HEK293 (cell line): ENCODE measurements at regions not wholly inside any gene's neighbourhood (a gene's known extent, or its start where the extent isn't known, plus 50 kb on each side); places are given as distances from the start of the nearest gene placed in this dataset.

Experiments used
- CTCF ChIA-PET: fragments of 350-600 bp; formaldehyde crosslinking; extraction: SDS; loops from one replicate; lab custom pipeline; 2021; ENCODE audit warnings: antibody characterized with exemption; lab: Yijun Ruan, JAX
- POLR2A ChIA-PET: fragments of 300-600 bp; formaldehyde crosslinking; extraction: SDS; loops from one replicate; lab custom pipeline; 2020; ENCODE audit warnings: antibody characterized with exemption, inconsistent platforms; lab: Yijun Ruan, JAX
- H3K27ac ChIP-seq: fragments of 200-500 bp; sonication (Bioruptor generic); 2 replicates; pipeline ENCODE4 v1.5.1; 2014; ENCODE audit warnings: low read depth, low read length, control low read depth, inconsistent platforms; ENCODE audit errors: extremely low read depth
- H3K36me3 ChIP-seq, 2 experiments: fragments of 200-500 bp in 1 of 2; sonication (Bioruptor generic) in 1 of 2; 1 replicate in 1 of 2; 2 replicates in 1 of 2; pipeline ENCODE4 v1.5.1; 2014 to 2017; ENCODE audit warnings: inconsistent platforms in 2 of 2, low read length in 2 of 2; ENCODE audit not compliant: control insufficient read depth in 2 of 2, insufficient read depth in 1 of 2
- H3K4me1 ChIP-seq: fragments of 200-500 bp; sonication (Bioruptor generic); 2 replicates; pipeline ENCODE4 v1.5.1; 2014; ENCODE audit warnings: mild to moderate bottlenecking, low read length, inconsistent platforms; ENCODE audit not compliant: control insufficient read depth, insufficient read depth
- H3K4me3 ChIP-seq: 2 replicates; pipeline ENCODE4 v1.5.1; 2011; ENCODE audit warnings: low read depth, mild to moderate bottlenecking, control low read depth, low read length, moderate library complexity
- H3K9me3 ChIP-seq: fragments of 200-500 bp; sonication (Bioruptor generic); 2 replicates; pipeline ENCODE4 v1.5.1; 2014; ENCODE audit warnings: low read depth, low read length, inconsistent platforms; ENCODE audit not compliant: control insufficient read depth, insufficient read depth
- BCL6B ChIP-seq: fragments of 450-650 bp; formaldehyde crosslinking; IDR thresholded peaks from 2 replicates; pipeline ENCODE4 v1.5.1; 2017; ENCODE audit warnings: missing biosample characterization, missing genetic modification characterization
- GLI2 ChIP-seq: fragments of 450-650 bp; formaldehyde crosslinking; IDR thresholded peaks from 2 replicates; pipeline ENCODE4; 2017; ENCODE audit warnings: missing biosample characterization, missing genetic modification characterization, low read depth, borderline replicate concordance
- HOXA7 ChIP-seq: sonication (generic); formaldehyde crosslinking; IDR thresholded peaks from 2 replicates; pipeline ENCODE4 v1.8.1; 2022; ENCODE audit warnings: missing genetic modification reagents, borderline replicate concordance
- HOXC10 ChIP-seq: sonication (generic); formaldehyde crosslinking; IDR thresholded peaks from 2 replicates; pipeline ENCODE4 v1.8.1; 2023; ENCODE audit warnings: mild to moderate bottlenecking, missing genetic modification reagents
- HOXD13 ChIP-seq: sonication (generic); formaldehyde crosslinking; IDR thresholded peaks from 2 replicates; pipeline ENCODE4 v1.8.0; 2022; ENCODE audit warnings: missing genetic modification reagents, borderline replicate concordance
- MEIS1 ChIP-seq: sonication (generic); formaldehyde crosslinking; IDR thresholded peaks from 2 replicates; pipeline ENCODE4 v1.8.1; 2022; ENCODE audit warnings: missing genetic modification reagents, mild to moderate bottlenecking, borderline replicate concordance
- MZF1 ChIP-seq: fragments of 450-650 bp; formaldehyde crosslinking; IDR thresholded peaks from 2 replicates; pipeline ENCODE4 v1.5.1; 2017; ENCODE audit warnings: missing biosample characterization, missing genetic modification characterization, borderline replicate concordance
- SETDB1 ChIP-seq: IDR thresholded peaks from one replicate; pipeline ENCODE4 v1.6.1; 2017; ENCODE audit warnings: mild to moderate bottlenecking, low read length, moderate library complexity, mixed read lengths; ENCODE audit not compliant: insufficient read length
- ZBTB20 ChIP-seq: fragments of 450-650 bp; formaldehyde crosslinking; IDR thresholded peaks from 2 replicates; pipeline ENCODE4 v1.5.1; 2016; ENCODE audit warnings: missing biosample characterization, missing genetic modification characterization
- ZFP3 ChIP-seq: fragments of 450-650 bp; formaldehyde crosslinking; IDR thresholded peaks from 2 replicates; pipeline ENCODE4 v1.5.1; 2016; ENCODE audit warnings: low read depth, missing biosample characterization, missing genetic modification characterization
- ZFP69B ChIP-seq: fragments of 450-650 bp; formaldehyde crosslinking; IDR thresholded peaks from 2 replicates; pipeline ENCODE4 v1.5.1; 2016; ENCODE audit warnings: missing biosample characterization, missing genetic modification characterization
- ZNF175 ChIP-seq: fragments of 450-650 bp; formaldehyde crosslinking; IDR thresholded peaks from 2 replicates; pipeline ENCODE4 v1.5.1; 2016; ENCODE audit warnings: missing biosample characterization, missing genetic modification characterization
- ZNF18 ChIP-seq: fragments of 450-650 bp; formaldehyde crosslinking; IDR thresholded peaks from 2 replicates; pipeline ENCODE4 v1.5.1; 2016; ENCODE audit warnings: missing biosample characterization, missing genetic modification characterization
- ZNF184 ChIP-seq: fragments of 450-650 bp; IDR thresholded peaks from 2 replicates; pipeline ENCODE4 v1.5.1; 2018; ENCODE audit warnings: missing biosample characterization, mild to moderate bottlenecking, missing genetic modification characterization
- ZNF350 ChIP-seq: fragments of 450-650 bp; formaldehyde crosslinking; IDR thresholded peaks from 2 replicates; pipeline ENCODE4 v1.5.0; 2017; ENCODE audit warnings: missing biosample characterization, mild to moderate bottlenecking, missing genetic modification characterization
- ZNF404 ChIP-seq: fragments of 450-650 bp; formaldehyde crosslinking; IDR thresholded peaks from 2 replicates; pipeline ENCODE4 v1.5.1; 2017; ENCODE audit warnings: missing biosample characterization, missing genetic modification characterization
- ZNF596 ChIP-seq: fragments of 450-650 bp; IDR thresholded peaks from 2 replicates; pipeline ENCODE4 v1.5.0; 2018; ENCODE audit warnings: missing biosample characterization, mild to moderate bottlenecking, missing genetic modification characterization, moderate library complexity
- ZNF677 ChIP-seq: fragments of 450-650 bp; IDR thresholded peaks from 2 replicates; pipeline ENCODE4 v1.5.0; 2018; ENCODE audit warnings: missing biosample characterization, mild to moderate bottlenecking, missing genetic modification characterization, moderate library complexity
- ZNF837 ChIP-seq: fragments of 450-650 bp; formaldehyde crosslinking; IDR thresholded peaks from 2 replicates; pipeline ENCODE4 v1.5.1; 2016; ENCODE audit warnings: missing biosample characterization, missing genetic modification characterization
- ZSCAN23 ChIP-seq: fragments of 450-650 bp; formaldehyde crosslinking; IDR thresholded peaks from 2 replicates; pipeline ENCODE4 v1.5.1; 2016; ENCODE audit warnings: missing biosample characterization, missing genetic modification characterization
- TF ChIP-seq, protein P1 (sequence below): fragments of 450-650 bp; formaldehyde crosslinking; IDR thresholded peaks from 2 replicates; pipeline ENCODE4 v1.5.1; 2016; ENCODE audit warnings: missing biosample characterization, missing genetic modification characterization
- TF ChIP-seq, protein P2 (sequence below): fragments of 450-650 bp; formaldehyde crosslinking; IDR thresholded peaks from 2 replicates; pipeline ENCODE4 v1.5.1; 2016; ENCODE audit warnings: missing biosample characterization, missing genetic modification characterization
- TF ChIP-seq, protein P3 (sequence below): fragments of 450-650 bp; formaldehyde crosslinking; IDR thresholded peaks from 2 replicates; pipeline ENCODE4 v1.5.1; 2017; ENCODE audit warnings: missing biosample characterization, missing genetic modification characterization

DNA sequence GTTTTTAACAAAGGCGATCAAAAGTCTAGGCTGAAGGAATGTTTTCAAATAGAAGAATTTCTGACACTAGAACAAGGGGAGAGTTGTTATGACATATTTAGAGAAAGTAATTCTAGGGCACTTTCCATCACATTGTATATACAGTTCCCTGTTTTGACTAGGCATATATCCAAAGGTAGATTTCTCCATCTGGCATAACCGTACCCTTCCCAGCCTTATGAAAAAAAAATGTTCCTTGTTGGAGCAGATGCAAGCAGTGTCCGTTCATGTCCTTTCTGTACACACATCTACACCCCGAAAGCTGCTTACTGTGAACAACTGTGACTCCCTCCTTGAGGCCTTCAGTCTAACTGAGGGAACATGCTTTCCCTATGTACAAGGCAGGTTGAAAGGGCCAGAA is 271.7 kb upstream of the GBE1 start (continued):
- TF ChIP-seq ZNF18: no peak

DNA sequence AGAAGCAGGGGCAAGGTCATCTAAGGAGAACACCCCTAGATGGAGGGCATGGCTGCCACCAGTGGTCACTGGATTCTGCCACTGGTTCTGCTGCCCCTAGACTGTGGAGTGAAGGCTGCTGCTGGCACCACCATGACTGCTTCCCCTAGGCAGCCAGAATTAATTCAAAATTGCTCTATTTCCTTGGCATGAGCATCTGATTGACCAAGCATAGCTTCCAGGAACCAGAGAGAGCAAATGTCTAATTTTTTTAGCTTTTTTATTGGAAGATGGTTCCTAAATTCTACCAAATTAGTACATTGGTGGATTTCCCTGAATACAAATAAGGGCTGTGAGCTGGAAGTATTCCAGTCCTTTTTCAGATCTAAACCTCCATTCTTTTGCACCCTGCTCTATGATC is 270.2 kb upstream of the GBE1 start:
- POLR2A ChIA-PET: no interaction called here
- H3K4me1 ChIP-seq: no peaks in the 10 kb centered on the region
- TF ChIP-seq MZF1 (tag by site-specific recombination): no peak
- TF ChIP-seq, protein P1, sequence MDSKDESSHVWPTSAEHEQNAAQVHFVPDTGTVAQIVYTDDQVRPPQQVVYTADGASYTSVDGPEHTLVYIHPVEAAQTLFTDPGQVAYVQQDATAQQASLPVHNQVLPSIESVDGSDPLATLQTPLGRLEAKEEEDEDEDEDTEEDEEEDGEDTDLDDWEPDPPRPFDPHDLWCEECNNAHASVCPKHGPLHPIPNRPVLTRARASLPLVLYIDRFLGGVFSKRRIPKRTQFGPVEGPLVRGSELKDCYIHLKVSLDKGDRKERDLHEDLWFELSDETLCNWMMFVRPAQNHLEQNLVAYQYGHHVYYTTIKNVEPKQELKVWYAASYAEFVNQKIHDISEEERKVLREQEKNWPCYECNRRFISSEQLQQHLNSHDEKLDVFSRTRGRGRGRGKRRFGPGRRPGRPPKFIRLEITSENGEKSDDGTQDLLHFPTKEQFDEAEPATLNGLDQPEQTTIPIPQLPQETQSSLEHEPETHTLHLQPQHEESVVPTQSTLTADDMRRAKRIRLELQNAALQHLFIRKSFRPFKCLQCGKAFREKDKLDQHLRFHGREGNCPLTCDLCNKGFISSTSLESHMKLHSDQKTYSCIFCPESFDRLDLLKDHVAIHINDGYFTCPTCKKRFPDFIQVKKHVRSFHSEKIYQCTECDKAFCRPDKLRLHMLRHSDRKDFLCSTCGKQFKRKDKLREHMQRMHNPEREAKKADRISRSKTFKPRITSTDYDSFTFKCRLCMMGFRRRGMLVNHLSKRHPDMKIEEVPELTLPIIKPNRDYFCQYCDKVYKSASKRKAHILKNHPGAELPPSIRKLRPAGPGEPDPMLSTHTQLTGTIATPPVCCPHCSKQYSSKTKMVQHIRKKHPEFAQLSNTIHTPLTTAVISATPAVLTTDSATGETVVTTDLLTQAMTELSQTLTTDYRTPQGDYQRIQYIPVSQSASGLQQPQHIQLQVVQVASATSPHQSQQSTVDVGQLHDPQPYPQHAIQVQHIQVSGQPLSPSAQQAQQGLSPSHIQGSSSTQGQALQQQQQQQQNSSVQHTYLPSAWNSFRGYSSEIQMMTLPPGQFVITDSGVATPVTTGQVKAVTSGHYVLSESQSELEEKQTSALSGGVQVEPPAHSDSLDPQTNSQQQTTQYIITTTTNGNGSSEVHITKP (tag by site-specific recombination): no peak
- TF ChIP-seq MEIS1 (CRISPR knock-in tag): no peak
- TF ChIP-seq, protein P2, sequence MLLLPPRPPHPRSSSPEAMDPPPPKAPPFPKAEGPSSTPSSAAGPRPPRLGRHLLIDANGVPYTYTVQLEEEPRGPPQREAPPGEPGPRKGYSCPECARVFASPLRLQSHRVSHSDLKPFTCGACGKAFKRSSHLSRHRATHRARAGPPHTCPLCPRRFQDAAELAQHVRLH (tag by site-specific recombination): no peak
- TF ChIP-seq SETDB1: no peak
- TF ChIP-seq ZNF677 (tag by site-specific recombination): no peak
- TF ChIP-seq ZNF596: no peak
- no peak for TF ChIP-seq HOXC10 (CRISPR knock-in tag)
- TF ChIP-seq, protein P3, sequence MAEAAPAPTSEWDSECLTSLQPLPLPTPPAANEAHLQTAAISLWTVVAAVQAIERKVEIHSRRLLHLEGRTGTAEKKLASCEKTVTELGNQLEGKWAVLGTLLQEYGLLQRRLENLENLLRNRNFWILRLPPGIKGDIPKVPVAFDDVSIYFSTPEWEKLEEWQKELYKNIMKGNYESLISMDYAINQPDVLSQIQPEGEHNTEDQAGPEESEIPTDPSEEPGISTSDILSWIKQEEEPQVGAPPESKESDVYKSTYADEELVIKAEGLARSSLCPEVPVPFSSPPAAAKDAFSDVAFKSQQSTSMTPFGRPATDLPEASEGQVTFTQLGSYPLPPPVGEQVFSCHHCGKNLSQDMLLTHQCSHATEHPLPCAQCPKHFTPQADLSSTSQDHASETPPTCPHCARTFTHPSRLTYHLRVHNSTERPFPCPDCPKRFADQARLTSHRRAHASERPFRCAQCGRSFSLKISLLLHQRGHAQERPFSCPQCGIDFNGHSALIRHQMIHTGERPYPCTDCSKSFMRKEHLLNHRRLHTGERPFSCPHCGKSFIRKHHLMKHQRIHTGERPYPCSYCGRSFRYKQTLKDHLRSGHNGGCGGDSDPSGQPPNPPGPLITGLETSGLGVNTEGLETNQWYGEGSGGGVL (tag by site-specific recombination): no peak
- TF ChIP-seq ZFP3 (tag by site-specific recombination): no peak
- no peak for TF ChIP-seq HOXD13 (CRISPR knock-in tag)
- no peak for TF ChIP-seq ZNF404
- no peak for TF ChIP-seq ZNF350 (tag by site-specific recombination)
- TF ChIP-seq GLI2: no peak
- CTCF ChIA-PET: interaction anchor here (1.0 kb wide), 1 partner anchor 19 kb away, joined by 3 read pairs; no protein-coding TSS in a partner anchor
- no peak overlapping the region for H3K4me3 ChIP-seq
- H3K27ac ChIP-seq: no peak overlapping the region
- no peaks in the 10 kb centered on the region for H3K9me3 ChIP-seq
- no peaks in the 10 kb centered on the region for H3K36me3 ChIP-seq

DNA sequence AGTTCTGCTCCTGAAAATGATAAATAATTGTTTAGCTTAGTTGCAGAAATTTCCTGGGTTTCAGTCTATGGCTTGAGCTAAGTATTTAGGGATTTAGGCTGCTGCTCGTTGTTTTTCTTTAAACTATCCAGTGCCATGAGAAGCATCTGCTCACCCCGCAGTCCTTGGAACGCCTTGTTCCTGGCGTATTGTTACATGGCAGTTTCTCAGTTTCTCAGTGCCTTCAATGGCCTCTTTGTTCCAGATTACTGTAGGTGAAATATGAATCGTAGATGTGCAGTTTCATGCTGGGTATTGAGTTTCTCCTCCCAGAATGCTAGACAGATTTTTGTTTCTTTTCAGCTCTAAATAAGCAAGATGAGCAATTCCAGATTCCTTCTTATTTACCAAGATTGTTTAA is 269.5 kb upstream of the GBE1 start:
- H3K27ac ChIP-seq: no peak overlapping the region
- ChIA-PET POLR2A (no interaction called here), CTCF (interaction anchor here (1.0 kb wide), 1 partner anchor 18 kb away, joined by 3 read pairs; no protein-coding TSS in a partner anchor)
- H3K9me3 ChIP-seq: no peaks in the 10 kb centered on the region
- no peaks in the 10 kb centered on the region for H3K4me1 ChIP-seq
- H3K36me3 ChIP-seq: no peaks in the 10 kb centered on the region
- H3K4me3 ChIP-seq: no peak overlapping the region
- TF ChIP-seq ZSCAN23 (no peak), BCL6B (no peak), HOXA7 (CRISPR knock-in tag) (no peak), ZNF677 (tag by site-specific recombination) (no peak), ZNF837 (tag by site-specific recombination) (no peak), ZBTB20 (tag by site-specific recombination) (no peak), ZNF175 (no peak), ZNF184 (tag by site-specific recombination) (no peak), ZFP69B (no peak), ZFP3 (tag by site-specific recombination) (no peak)
